Thoracic aorta (tissue), 2 donors: ENCODE measurements at regions not wholly inside any gene's neighbourhood (a gene's known extent, or its start where the extent isn't known, plus 50 kb on each side); places are given as distances from the start of the nearest gene placed in this dataset.
A peak's percentile ranks its signal among the peaks of the same experiment; 100 is the strongest.

Source experiments
- ATAC-seq: fragments of 150-250 bp; one replicate; pipeline ENCODE4 v1.8.0; 2017; ENCODE audit warnings: low read depth; ENCODE audit not compliant: insufficient number of reproducible peaks, low FRiP score
- DNase-seq: peaks from one replicate; pipeline ENCODE4 v3.0.0-alpha.2; 2020; ENCODE audit warnings: low spot score
- H3K27ac ChIP-seq, 2 donors: fragments of 200-600 bp; sonication (generic); 1 replicate in 1 of 2; 2 replicates in 1 of 2; pipeline ENCODE4 v1.5.1; 2016; ENCODE audit warnings: mild to moderate bottlenecking in 2 of 2, moderate library complexity in 2 of 2
- H3K27me3 ChIP-seq: fragments of 200-600 bp; sonication (generic); replicated peaks from 2 replicates; pipeline ENCODE4 v1.6.0; 2016; ENCODE audit warnings: mild to moderate bottlenecking; ENCODE audit not compliant: insufficient read depth
- H3K36me3 ChIP-seq: fragments of 200-600 bp; sonication (generic); one replicate; pipeline ENCODE4 v1.5.1; 2016
- H3K4me1 ChIP-seq, 2 donors: fragments of 200-600 bp; sonication (generic); 1 replicate in 1 of 2; 2 replicates in 1 of 2; pipeline versions ENCODE4 v1.5.1 to v1.6.0; 2016; ENCODE audit warnings: low read depth in 2 of 2, mild to moderate bottlenecking in 1 of 2; ENCODE audit not compliant: control insufficient read depth in 1 of 2
- H3K4me3 ChIP-seq: fragments of 200-600 bp; sonication (generic); 2 replicates; pipeline ENCODE4 v1.5.1; 2016; ENCODE audit warnings: mild to moderate bottlenecking
- H3K9me3 ChIP-seq: fragments of 200-600 bp; sonication (generic); 2 replicates; pipeline ENCODE4 v1.5.1; 2016
- TF ChIP-seq, protein P1 (sequence below): fragments of 200-600 bp; sonication (generic); IDR thresholded peaks from one replicate; pipeline ENCODE4 v1.5.1; 2019; ENCODE audit warnings: antibody characterized with exemption

DNA sequence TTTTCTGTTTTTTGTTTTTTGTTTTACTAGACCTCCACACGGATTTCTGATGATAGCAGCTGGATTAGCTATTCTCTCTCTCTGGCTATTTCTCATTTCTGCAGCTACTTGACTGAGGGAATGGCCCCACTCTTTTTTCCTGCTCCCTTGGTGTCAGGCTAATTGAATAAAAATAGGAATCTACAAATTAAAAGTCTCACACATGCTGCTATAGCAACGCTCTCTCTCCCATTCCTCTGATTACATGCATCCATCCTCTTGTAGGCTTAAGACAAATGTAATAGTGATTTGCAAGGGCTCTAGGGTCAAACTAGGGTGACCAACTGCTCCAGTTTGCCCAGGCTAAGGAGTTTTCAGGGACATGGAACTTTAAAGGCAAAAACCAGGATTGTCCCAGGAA is 221.8 kb downstream of the PHLDA1 start:
- TF ChIP-seq, protein P1, sequence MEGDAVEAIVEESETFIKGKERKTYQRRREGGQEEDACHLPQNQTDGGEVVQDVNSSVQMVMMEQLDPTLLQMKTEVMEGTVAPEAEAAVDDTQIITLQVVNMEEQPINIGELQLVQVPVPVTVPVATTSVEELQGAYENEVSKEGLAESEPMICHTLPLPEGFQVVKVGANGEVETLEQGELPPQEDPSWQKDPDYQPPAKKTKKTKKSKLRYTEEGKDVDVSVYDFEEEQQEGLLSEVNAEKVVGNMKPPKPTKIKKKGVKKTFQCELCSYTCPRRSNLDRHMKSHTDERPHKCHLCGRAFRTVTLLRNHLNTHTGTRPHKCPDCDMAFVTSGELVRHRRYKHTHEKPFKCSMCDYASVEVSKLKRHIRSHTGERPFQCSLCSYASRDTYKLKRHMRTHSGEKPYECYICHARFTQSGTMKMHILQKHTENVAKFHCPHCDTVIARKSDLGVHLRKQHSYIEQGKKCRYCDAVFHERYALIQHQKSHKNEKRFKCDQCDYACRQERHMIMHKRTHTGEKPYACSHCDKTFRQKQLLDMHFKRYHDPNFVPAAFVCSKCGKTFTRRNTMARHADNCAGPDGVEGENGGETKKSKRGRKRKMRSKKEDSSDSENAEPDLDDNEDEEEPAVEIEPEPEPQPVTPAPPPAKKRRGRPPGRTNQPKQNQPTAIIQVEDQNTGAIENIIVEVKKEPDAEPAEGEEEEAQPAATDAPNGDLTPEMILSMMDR: no peak
- ATAC-seq (no peak), DNase-seq (no peak)
- Histone ChIP-seq H3K27me3 (no peaks in the 10 kb centered on the region), H3K4me3 (no peak overlapping the region), H3K27ac (no peak overlapping the region), H3K4me1 (peaks cover 9 to 19% of the 10 kb centered on the region in 2 donors), H3K36me3 (no peaks in the 10 kb centered on the region), H3K9me3 (no peaks in the 10 kb centered on the region)

DNA sequence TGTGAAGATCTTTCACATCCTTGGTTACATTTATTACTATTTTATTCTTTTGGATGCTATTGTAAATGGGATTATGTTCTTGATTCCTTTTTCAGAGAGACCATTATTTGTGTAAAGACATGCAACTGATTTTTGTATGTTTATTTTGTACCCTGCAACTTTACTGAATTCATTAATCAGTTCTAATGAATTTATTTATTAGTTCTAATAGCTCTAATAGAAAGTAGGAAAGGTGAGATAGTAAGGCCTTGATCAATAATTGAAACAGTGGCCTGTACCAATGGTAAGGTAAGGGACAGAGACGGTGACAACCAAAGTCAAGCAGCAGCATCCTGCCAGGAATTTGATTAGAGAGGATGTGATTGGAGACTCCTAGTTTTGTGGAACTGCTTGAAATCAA is 224.1 kb downstream of the PHLDA1 start:
- Histone ChIP-seq H3K4me3 (no peak overlapping the region), H3K36me3 (no peaks in the 10 kb centered on the region), H3K4me1 (peaks cover 9 to 24% of the 10 kb centered on the region in 2 donors), H3K27ac (no peak overlapping the region), H3K9me3 (no peaks in the 10 kb centered on the region), H3K27me3 (no peaks in the 10 kb centered on the region)
- DNase-seq (no peak), ATAC-seq (no peak)
- TF ChIP-seq, protein P1: no peak

DNA sequence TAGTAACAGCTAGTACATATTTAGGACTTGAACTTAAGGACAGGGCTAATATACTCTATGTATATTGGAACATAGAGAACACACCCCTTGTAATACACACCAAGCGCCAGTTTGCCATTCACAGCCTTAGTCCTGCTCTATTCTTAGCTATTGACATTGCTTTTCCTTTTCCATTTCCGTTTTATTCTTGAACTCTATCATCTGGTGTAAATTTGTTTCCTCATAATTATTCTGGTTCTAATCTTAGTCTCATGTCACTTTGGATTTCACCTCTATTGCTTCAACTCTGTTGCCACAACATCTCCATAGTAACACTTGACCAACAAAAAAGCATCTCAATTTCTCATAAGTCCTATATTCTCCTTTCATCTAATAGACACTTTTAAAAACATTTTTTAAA is 225.7 kb downstream of the PHLDA1 start:
- Histone ChIP-seq H3K9me3 (no peaks in the 10 kb centered on the region), H3K4me3 (no peak overlapping the region), H3K4me1 (peaks cover 9 to 20% of the 10 kb centered on the region in 2 donors), H3K27me3 (no peaks in the 10 kb centered on the region), H3K27ac (peak overlapping the region; percentile 52 to 90), H3K36me3 (no peaks in the 10 kb centered on the region)
- ATAC-seq (peak; percentile 41), DNase-seq (no peak)
- TF ChIP-seq, protein P1: no peak

DNA sequence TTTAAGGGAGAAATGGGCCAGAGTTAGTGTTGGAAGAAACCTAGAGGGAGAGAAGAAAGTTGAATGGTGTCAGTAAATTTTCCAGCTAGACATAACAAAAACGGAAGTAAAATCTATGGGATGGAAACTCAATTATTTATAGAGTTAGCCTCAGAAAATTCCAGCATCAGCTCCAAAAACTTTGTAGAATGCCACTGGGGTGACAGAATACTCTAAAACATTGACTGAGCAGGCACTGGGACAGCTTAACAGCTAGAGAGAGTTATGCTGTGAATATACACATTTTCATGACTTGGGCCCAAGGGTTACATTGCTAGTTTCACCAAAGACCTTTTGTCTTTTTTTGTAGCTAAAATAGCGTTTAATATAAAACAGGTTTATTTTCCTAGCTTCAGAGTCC is 226.3 kb downstream of the PHLDA1 start:
- TF ChIP-seq, protein P1: no peak
- H3K9me3 ChIP-seq: no peaks in the 10 kb centered on the region
- peak overlapping the region; percentile 8 for H3K4me3 ChIP-seq
- H3K36me3 ChIP-seq: no peaks in the 10 kb centered on the region
- no peak for DNase-seq
- no peaks in the 10 kb centered on the region for H3K27me3 ChIP-seq
- peak; percentile 48 for ATAC-seq
- H3K4me1 ChIP-seq: peaks cover 9 to 20% of the 10 kb centered on the region in 2 donors
- peak overlapping the region; percentile 52 to 90 for H3K27ac ChIP-seq

DNA sequence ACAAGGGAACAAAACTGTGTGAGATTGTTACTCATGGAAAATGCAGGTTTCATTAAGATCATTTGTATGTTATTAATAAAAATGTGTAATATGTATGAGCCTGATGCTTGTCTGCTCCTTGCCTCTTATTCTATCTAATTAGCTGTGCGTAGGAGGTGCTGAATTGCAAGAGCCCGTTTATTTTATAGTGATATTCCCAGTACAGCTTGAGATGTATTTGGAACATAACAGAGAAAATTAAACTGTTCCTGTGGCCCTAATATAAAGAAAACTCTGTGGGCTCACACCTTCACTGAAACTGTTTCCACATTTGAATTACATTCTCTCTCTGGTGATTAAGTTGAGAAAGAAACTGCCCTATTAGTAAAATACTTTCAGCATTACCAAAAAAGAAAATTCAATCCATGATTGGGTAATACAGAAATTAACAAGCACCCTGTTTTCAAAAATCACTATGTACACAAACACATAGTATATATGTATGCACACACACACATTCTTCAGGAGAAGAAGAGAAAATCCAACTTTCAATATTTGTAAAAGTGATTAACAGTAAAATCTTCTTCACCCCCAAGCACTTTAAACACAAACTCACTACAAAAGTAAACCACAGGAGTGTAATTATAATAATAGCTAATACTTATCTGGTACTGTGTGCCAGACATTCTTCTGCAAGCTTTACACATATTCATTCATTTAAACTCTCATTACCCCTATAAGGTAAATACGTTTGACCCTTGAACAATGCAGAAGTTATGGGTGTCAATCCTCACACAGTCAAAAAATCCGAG is 233.2 kb downstream of the PHLDA1 start:
- Histone ChIP-seq H3K27me3 (no peaks in the 10 kb centered on the region), H3K9me3 (no peaks in the 10 kb centered on the region), H3K4me3 (no peak overlapping the region), H3K36me3 (no peaks in the 10 kb centered on the region), H3K27ac (no peak overlapping the region), H3K4me1 (peaks cover 0 to 1% of the 10 kb centered on the region in 2 donors)
- TF ChIP-seq, protein P1: no peak
- ATAC-seq: no peak
- DNase-seq: no peak
